PC-3 (cell line): ENCODE measurements at regions not wholly inside any gene's neighbourhood (a gene's known extent, or its start where the extent isn't known, plus 50 kb on each side); places are given as distances from the start of the nearest gene placed in this dataset.
"Not testable (repeated sequence)": the region's sequence is repeated elsewhere in the genome, so short reads cannot be mapped to it uniquely, and the experiment has no call there.

Experiments
- ATAC-seq: fragments of 200-7000 bp; cut with Tn5 transposase; 2 replicates; pipeline ENCODE4 v1.9.1; 2020; ENCODE audit warnings: mild to moderate bottlenecking, moderate library complexity
- BruUV-seq: library from RNA; stranded (reverse); fragments of 400-500 nt; replicated peaks from 2 replicates; lab custom pipeline; 2021; lab: Mats Ljungman, UMichigan
- CTCF ChIA-PET: fragments of 300-600 bp; sonication (Branson Sonifier 250); formaldehyde crosslinking; loops from one replicate; lab custom pipeline; 2022; ENCODE audit warnings: antibody characterized with exemption; lab: Charles Lee
- POLR2A ChIA-PET: fragments of 300-600 bp; sonication (Branson Sonifier 250); formaldehyde crosslinking; loops from one replicate; lab custom pipeline; 2022; ENCODE audit warnings: antibody characterized with exemption; ENCODE audit not compliant: unreplicated experiment; lab: Charles Lee
- DNase-seq: peaks from one replicate; pipeline ENCODE4 v3.0.0-alpha.2; 2015
- H2AFZ ChIP-seq: fragments of 300-600 bp; sonication (generic); 2 replicates; pipeline ENCODE4 v1.6.0; 2016; ENCODE audit warnings: antibody characterized with exemption, low read length
- H3F3A ChIP-seq: fragments of 300-600 bp; sonication (generic); one replicate; pipeline ENCODE4 v1.6.0; 2017; ENCODE audit warnings: antibody characterized with exemption, low read length, control low read depth, mild to moderate bottlenecking; ENCODE audit not compliant: unreplicated experiment
- H3K27ac ChIP-seq: fragments of 300-600 bp; sonication (generic); 2 replicates; pipeline ENCODE4 v1.5.1; 2016; ENCODE audit warnings: mild to moderate bottlenecking, low read length
- H3K27me3 ChIP-seq: fragments of 300-600 bp; sonication (generic); 2 replicates; pipeline ENCODE4 v1.6.1; 2016; ENCODE audit warnings: low read length, mixed read lengths
- H3K36me3 ChIP-seq: fragments of 300-600 bp; sonication (generic); 2 replicates; pipeline ENCODE4 v1.6.1; 2016; ENCODE audit warnings: low read depth, mixed run types, low read length, mixed read lengths
- H3K4me1 ChIP-seq: fragments of 300-600 bp; sonication (generic); 2 replicates; pipeline ENCODE4 v1.5.1; 2016; ENCODE audit warnings: low read length; ENCODE audit not compliant: insufficient read depth
- H3K4me2 ChIP-seq: fragments of 300-600 bp; sonication (generic); 2 replicates; pipeline ENCODE4 v1.6.0; 2016; ENCODE audit warnings: low read length
- H3K4me3 ChIP-seq: fragments of 300-600 bp; sonication (generic); 2 replicates; pipeline ENCODE4 v1.5.1; 2016; ENCODE audit warnings: mild to moderate bottlenecking, low read length, mixed read lengths
- H3K79me2 ChIP-seq: fragments of 300-600 bp; sonication (generic); 2 replicates; pipeline ENCODE4 v1.6.1; 2017; ENCODE audit warnings: low read length, mixed read lengths
- H3K9ac ChIP-seq: fragments of 300-600 bp; sonication (generic); 2 replicates; pipeline ENCODE4 v1.6.0; 2016; ENCODE audit warnings: mild to moderate bottlenecking, low read length
- H3K9me2 ChIP-seq: fragments of 300-600 bp; sonication (generic); replicated peaks from 2 replicates; pipeline ENCODE4 v1.6.1; 2016; ENCODE audit warnings: mixed run types, low read length, mixed read lengths
- H3K9me3 ChIP-seq: fragments of 300-600 bp; sonication (generic); 2 replicates; pipeline ENCODE4 v1.6.1; 2016; ENCODE audit warnings: low read length, mixed read lengths
- H4K20me1 ChIP-seq: fragments of 300-600 bp; sonication (generic); 2 replicates; pipeline ENCODE4 v1.6.1; 2016; ENCODE audit warnings: low read length, mixed read lengths
- EZH2 ChIP-seq: fragments of 300-600 bp; sonication (generic); IDR thresholded peaks from one replicate; pipeline ENCODE4 v1.6.1; 2017; ENCODE audit warnings: antibody characterized with exemption, mild to moderate bottlenecking, low read length; ENCODE audit not compliant: unreplicated experiment
- EZH2phosphoT487 ChIP-seq: fragments of 300-600 bp; sonication (generic); IDR thresholded peaks from 2 replicates; pipeline ENCODE4 v1.6.1; 2018; ENCODE audit warnings: mild to moderate bottlenecking, antibody characterized with exemption, low read length, borderline replicate concordance
- intact Hi-C: fragments of 100-400 bp; cut with micrococcal nuclease; formaldehyde crosslinking; loops from 2 replicates; pipeline ENCODE4 v1.9.0; 2023
- TF ChIP-seq, protein P1 (sequence below): fragments of 300-600 bp; sonication (generic); conservative IDR thresholded peaks from 2 replicates; pipeline ENCODE4 v1.5.1; 2017; ENCODE audit warnings: antibody characterized with exemption, low read depth, mild to moderate bottlenecking, low read length

DNA sequence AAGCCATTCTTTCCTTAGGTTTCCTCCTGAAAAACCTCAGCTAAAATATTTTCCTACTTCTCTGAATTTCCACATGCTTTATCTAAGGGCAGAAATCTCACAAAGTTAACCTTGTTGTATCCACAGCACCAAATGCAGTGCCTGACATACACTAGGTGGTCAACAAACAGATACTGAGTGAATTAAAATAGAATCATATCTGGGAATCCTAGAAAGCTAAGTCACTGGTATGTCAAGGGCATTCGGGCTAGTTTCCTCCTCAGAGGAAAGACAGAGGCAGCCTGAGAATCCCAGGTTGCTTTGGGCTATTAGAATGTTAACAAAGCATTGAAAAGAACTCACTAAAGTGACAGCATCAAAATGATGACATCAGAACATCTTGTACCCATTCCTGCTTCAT is 132.7 kb upstream of the F13A1 start:
- H3K4me3 ChIP-seq: no peak overlapping the region
- no TSS peak for BruUV-seq
- H3K27ac ChIP-seq: no peak overlapping the region
- ChIA-PET CTCF (no interaction called here), POLR2A (no interaction called here)
- H4K20me1 ChIP-seq: no peaks in the 10 kb centered on the region
- H2AFZ ChIP-seq: no peak overlapping the region
- H3K36me3 ChIP-seq: no peaks in the 10 kb centered on the region
- no peaks in the 10 kb centered on the region for H3K9me2 ChIP-seq
- H3K79me2 ChIP-seq: no peaks in the 10 kb centered on the region
- H3K4me1 ChIP-seq: no peaks in the 10 kb centered on the region
- TF ChIP-seq, protein P1, sequence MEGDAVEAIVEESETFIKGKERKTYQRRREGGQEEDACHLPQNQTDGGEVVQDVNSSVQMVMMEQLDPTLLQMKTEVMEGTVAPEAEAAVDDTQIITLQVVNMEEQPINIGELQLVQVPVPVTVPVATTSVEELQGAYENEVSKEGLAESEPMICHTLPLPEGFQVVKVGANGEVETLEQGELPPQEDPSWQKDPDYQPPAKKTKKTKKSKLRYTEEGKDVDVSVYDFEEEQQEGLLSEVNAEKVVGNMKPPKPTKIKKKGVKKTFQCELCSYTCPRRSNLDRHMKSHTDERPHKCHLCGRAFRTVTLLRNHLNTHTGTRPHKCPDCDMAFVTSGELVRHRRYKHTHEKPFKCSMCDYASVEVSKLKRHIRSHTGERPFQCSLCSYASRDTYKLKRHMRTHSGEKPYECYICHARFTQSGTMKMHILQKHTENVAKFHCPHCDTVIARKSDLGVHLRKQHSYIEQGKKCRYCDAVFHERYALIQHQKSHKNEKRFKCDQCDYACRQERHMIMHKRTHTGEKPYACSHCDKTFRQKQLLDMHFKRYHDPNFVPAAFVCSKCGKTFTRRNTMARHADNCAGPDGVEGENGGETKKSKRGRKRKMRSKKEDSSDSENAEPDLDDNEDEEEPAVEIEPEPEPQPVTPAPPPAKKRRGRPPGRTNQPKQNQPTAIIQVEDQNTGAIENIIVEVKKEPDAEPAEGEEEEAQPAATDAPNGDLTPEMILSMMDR: no peak
- no peak for TF ChIP-seq EZH2phosphoT487
- no peak for TF ChIP-seq EZH2
- no peak overlapping the region for H3K9ac ChIP-seq
- DNase-seq (no peak), ATAC-seq (no peak)
- no peaks in the 10 kb centered on the region for H3K9me3 ChIP-seq
- H3K27me3 ChIP-seq: peaks cover 19% of the 10 kb centered on the region
- intact Hi-C loops: no loop called here
- H3F3A ChIP-seq: no peaks in the 10 kb centered on the region
- H3K4me2 ChIP-seq: no peak overlapping the region

DNA sequence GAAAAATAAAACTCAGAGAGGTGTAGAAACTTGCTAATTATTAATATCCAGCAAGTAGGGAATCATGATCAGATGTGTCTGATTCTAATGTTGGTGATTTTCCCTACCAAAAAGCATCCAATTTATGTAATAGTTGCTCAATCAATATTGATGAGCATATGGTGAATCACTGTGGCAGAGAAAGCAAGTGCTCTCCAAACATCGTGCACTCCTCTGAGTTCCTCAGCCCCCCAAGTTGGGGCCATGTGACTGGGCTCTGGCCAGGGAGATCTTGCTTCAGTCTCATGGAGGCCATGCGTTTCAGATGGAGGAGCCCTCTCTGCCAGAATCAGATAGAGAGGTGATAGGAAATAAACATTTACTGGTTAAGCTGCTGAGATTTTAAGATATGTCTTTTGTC is 133.2 kb upstream of the LY86 start:
- DNase-seq: no peak
- CTCF ChIA-PET: no interaction called here
- Histone ChIP-seq H3K9ac (no peak overlapping the region), H3K79me2 (no peaks in the 10 kb centered on the region), H3K4me2 (no peak overlapping the region), H4K20me1 (no peaks in the 10 kb centered on the region), H3K9me3 (no peaks in the 10 kb centered on the region), H3K27me3 (peaks cover 19% of the 10 kb centered on the region; the same call in 1 of the 2 replicates), H3F3A (no peaks in the 10 kb centered on the region), H3K4me3 (no peak overlapping the region), H3K4me1 (no peaks in the 10 kb centered on the region), H3K27ac (no peak overlapping the region), H3K36me3 (no peaks in the 10 kb centered on the region), H3K9me2 (no peaks in the 10 kb centered on the region), H2AFZ (no peak overlapping the region)
- BruUV-seq: no TSS peak
- TF ChIP-seq EZH2phosphoT487 (no peak), EZH2 (no peak)
- TF ChIP-seq, protein P1: no peak
- POLR2A ChIA-PET: no interaction called here
- no peak for ATAC-seq
- intact Hi-C loops: no loop called here

GRCh38 chr6:6458172-6458571 is 130.3 kb upstream of the LY86 start:
- ATAC-seq: no peak
- ChIA-PET POLR2A (no interaction called here), CTCF (no interaction called here)
- no peaks in the 10 kb centered on the region for H3K4me1 ChIP-seq
- no TSS peak for BruUV-seq
- no peaks in the 10 kb centered on the region for H4K20me1 ChIP-seq
- no peaks in the 10 kb centered on the region for H3K36me3 ChIP-seq
- H3K4me2 ChIP-seq: no peak overlapping the region
- no peak overlapping the region for H3K4me3 ChIP-seq
- no peak for DNase-seq
- no peaks in the 10 kb centered on the region for H3K9me3 ChIP-seq
- H3K9ac ChIP-seq: no peak overlapping the region
- no peak overlapping the region for H2AFZ ChIP-seq
- no peaks in the 10 kb centered on the region for H3K9me2 ChIP-seq
- intact Hi-C loops: no loop called here
- peaks cover 25% of the 10 kb centered on the region; the same call in 1 of the 2 replicates for H3K27me3 ChIP-seq
- no peak overlapping the region for H3K27ac ChIP-seq
- H3F3A ChIP-seq: no peaks in the 10 kb centered on the region
- H3K79me2 ChIP-seq: no peaks in the 10 kb centered on the region
- TF ChIP-seq EZH2 (no peak), EZH2phosphoT487 (no peak)
- TF ChIP-seq, protein P1: no peak

GRCh38 chr6:6459963-6460362 is 128.6 kb upstream of the LY86 start:
- ATAC-seq, intact Hi-C loops, H2AFZ ChIP-seq, BruUV-seq, H3K4me1 ChIP-seq, H3K27ac ChIP-seq, CTCF ChIA-PET, H3K9me3 ChIP-seq, H3K4me3 ChIP-seq, H3K79me2 ChIP-seq, H3K36me3 ChIP-seq, H3K9ac ChIP-seq, H4K20me1 ChIP-seq, DNase-seq, H3K4me2 ChIP-seq, H3F3A ChIP-seq, H3K9me2 ChIP-seq, POLR2A ChIA-PET: not testable (repeated sequence)
- peaks cover 20% of the 10 kb centered on the region; the same call in 1 of the 2 replicates for H3K27me3 ChIP-seq
